ENCODE measurements at regions not wholly inside any gene's neighbourhood (a gene's known extent, or its start where the extent isn't known, plus 50 kb on each side); places are given as distances from the start of the nearest gene placed in this dataset.
A peak's percentile ranks its signal among the peaks of the same experiment; 100 is the strongest.

DNA sequence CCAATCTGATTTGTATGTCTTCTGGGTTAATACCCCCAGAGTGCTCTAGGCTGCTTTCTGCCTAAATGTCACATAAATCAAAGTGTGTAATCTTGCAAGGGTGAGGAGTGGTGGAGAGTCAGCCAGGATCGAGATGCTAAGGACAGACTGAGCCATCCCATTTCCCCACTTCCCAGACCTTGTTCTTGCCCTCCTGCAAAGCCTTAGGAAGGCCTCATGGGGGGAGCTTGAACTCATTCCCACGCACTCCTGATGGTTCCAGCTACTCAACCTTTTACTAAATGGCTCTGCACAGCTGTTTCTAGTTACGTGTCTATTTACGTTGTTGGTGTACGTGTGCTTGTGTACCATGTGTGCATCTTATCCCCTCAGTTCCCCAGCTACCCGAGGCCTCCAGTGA is 423.6 kb upstream of the TNP1 start:
- Histone ChIP-seq H3K27me3 (peaks cover 64% of the 10 kb centered on the region), H3K27ac (no peak overlapping the region), H3K9me3 (ENCODE audit: low read depth) (no peaks in the 10 kb centered on the region), H3K4me1 (ENCODE audit: low read depth) (no peaks in the 10 kb centered on the region), H3K36me3 (no peaks in the 10 kb centered on the region), H3K4me3 (no peak overlapping the region)
- no peak for DNase-seq (ENCODE audit: low read depth in 1 of 2, low spot score in 1 of 2)
- TF ChIP-seq CTCF (IDR thresholded peaks at IDR 0.05; ENCODE audit: low read depth, low read length): no peak

GRCh38 chr2:217282531-217282930 is 422.7 kb upstream of the TNP1 start:
- no peaks in the 10 kb centered on the region for H3K9me3 ChIP-seq (ENCODE audit: low read depth)
- H3K36me3 ChIP-seq: no peaks in the 10 kb centered on the region
- H3K27me3 ChIP-seq: peaks cover 72% of the 10 kb centered on the region
- DNase-seq (ENCODE audit: low read depth in 1 of 2, low spot score in 1 of 2): no peak
- no peak for TF ChIP-seq CTCF (IDR thresholded peaks at IDR 0.05; ENCODE audit: low read depth, low read length)
- H3K27ac ChIP-seq: no peak overlapping the region
- H3K4me3 ChIP-seq: no peak overlapping the region
- H3K4me1 ChIP-seq (ENCODE audit: low read depth): no peaks in the 10 kb centered on the region

GRCh38 chr2:217279556-217279955 is 419.7 kb upstream of the TNP1 start:
- no peaks in the 10 kb centered on the region for H3K36me3 ChIP-seq
- DNase-seq (ENCODE audit: low read depth in 1 of 2, low spot score in 1 of 2): peak in 1 of 2 donors; percentile 86
- H3K27ac ChIP-seq: no peak overlapping the region
- peaks cover 89% of the 10 kb centered on the region for H3K27me3 ChIP-seq
- H3K4me1 ChIP-seq (ENCODE audit: low read depth): no peaks in the 10 kb centered on the region
- no peak overlapping the region for H3K4me3 ChIP-seq
- TF ChIP-seq CTCF (IDR thresholded peaks at IDR 0.05; ENCODE audit: low read depth, low read length): no peak
- H3K9me3 ChIP-seq (ENCODE audit: low read depth): no peaks in the 10 kb centered on the region

GRCh38 chr2:217279140-217279539 is 419.3 kb upstream of the TNP1 start:
- no peak for TF ChIP-seq CTCF (IDR thresholded peaks at IDR 0.05; ENCODE audit: low read depth, low read length)
- Histone ChIP-seq H3K9me3 (ENCODE audit: low read depth) (no peaks in the 10 kb centered on the region), H3K27me3 (peaks cover 90% of the 10 kb centered on the region), H3K36me3 (no peaks in the 10 kb centered on the region), H3K27ac (no peak overlapping the region), H3K4me1 (ENCODE audit: low read depth) (no peaks in the 10 kb centered on the region), H3K4me3 (no peak overlapping the region)
- DNase-seq (ENCODE audit: low read depth in 1 of 2, low spot score in 1 of 2): peak in 1 of 2 donors; percentile 19

DNA sequence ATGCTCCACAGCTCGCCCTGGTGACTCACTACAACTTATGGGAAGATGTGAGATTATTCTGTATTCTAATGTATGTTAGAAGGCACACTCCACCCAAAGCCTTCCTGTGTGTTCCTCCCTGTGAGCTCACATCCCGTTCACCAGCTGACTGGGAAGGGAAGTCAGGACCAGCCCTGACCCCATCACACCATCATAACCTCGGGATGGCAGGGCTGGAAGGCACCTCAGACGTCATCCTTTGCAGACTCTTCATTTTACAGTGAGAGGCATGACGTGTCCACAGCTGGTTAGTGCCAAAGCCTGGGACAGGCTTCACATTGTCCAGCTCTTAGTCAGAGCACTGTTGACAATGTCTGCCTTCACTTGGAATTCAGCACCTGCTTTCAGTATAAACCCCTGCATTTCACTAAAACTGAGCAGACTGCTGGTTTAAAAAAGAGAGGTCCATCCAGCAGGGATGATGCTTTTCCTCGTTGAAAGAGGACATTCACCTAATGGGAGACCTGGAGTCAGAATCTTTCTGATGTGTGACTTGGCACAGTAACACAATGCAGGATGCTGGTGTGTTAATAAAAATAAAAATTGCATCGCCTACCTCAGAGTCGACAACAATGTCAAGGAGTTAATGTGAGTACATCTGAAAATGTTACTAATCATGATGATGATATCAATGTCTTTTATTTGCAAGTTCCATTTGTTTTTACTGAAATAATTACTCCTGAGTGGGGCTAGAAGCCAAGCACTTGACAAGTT is 418.0 kb upstream of the TNP1 start:
- Histone ChIP-seq H3K27ac (no peak overlapping the region), H3K4me3 (no peak overlapping the region), H3K27me3 (peaks cover 84% of the 10 kb centered on the region), H3K36me3 (no peaks in the 10 kb centered on the region), H3K9me3 (ENCODE audit: low read depth) (no peaks in the 10 kb centered on the region), H3K4me1 (ENCODE audit: low read depth) (no peaks in the 10 kb centered on the region)
- TF ChIP-seq CTCF (IDR thresholded peaks at IDR 0.05; ENCODE audit: low read depth, low read length): no peak
- peak in 1 of 2 donors; percentile 91 for DNase-seq (ENCODE audit: low read depth in 1 of 2, low spot score in 1 of 2)
